ENCODE measurements at regions not wholly inside any gene's neighbourhood (a gene's known extent, or its start where the extent isn't known, plus 50 kb on each side); places are given as distances from the start of the nearest gene placed in this dataset.

- no peak overlapping the region for H3K27ac ChIP-seq
- no peaks in the 10 kb centered on the region for H3K4me1 ChIP-seq
- intact Hi-C loops (cut with DNase I; ENCODE audit: low total_unique reads), result no loop called here
- H3K4me3 ChIP-seq, result no peak overlapping the region
- H3K9me3 ChIP-seq, result no peaks in the 10 kb centered on the region
- H3K36me3 ChIP-seq, result no peaks in the 10 kb centered on the region
- DNase-seq, result no peak
- H3K27me3 ChIP-seq, result no peaks in the 10 kb centered on the region
- TF ChIP-seq POLR2A (IDR thresholded peaks at IDR 0.05) (no peak), CTCF (IDR thresholded peaks at IDR 0.05) (no peak)
Observed at GRCh38 chr1:199449221-199449620, 578.3 kb upstream of the NR5A2 start.

- intact Hi-C loops (cut with DNase I; ENCODE audit: low total_unique reads), result no loop called here
- no peak for DNase-seq
- H3K27ac ChIP-seq, result no peak overlapping the region
- H3K27me3 ChIP-seq, result no peaks in the 10 kb centered on the region
- H3K4me1 ChIP-seq, result no peaks in the 10 kb centered on the region
- no peaks in the 10 kb centered on the region for H3K36me3 ChIP-seq
- TF ChIP-seq POLR2A (IDR thresholded peaks at IDR 0.05) (no peak), CTCF (IDR thresholded peaks at IDR 0.05) (no peak)
- H3K9me3 ChIP-seq, result no peaks in the 10 kb centered on the region
- no peak overlapping the region for H3K4me3 ChIP-seq
Observed at GRCh38 chr1:199449681-199450080, 577.8 kb upstream of the NR5A2 start.

- Histone ChIP-seq H3K27me3 (no peaks in the 10 kb centered on the region), H3K4me1 (no peaks in the 10 kb centered on the region), H3K36me3 (no peaks in the 10 kb centered on the region), H3K27ac (no peak overlapping the region), H3K9me3 (no peaks in the 10 kb centered on the region), H3K4me3 (no peak overlapping the region)
- intact Hi-C loops (cut with DNase I; ENCODE audit: low total_unique reads), result no loop called here
- TF ChIP-seq CTCF (IDR thresholded peaks at IDR 0.05) (no peak), POLR2A (IDR thresholded peaks at IDR 0.05) (no peak)
- DNase-seq, result no peak
Observed at GRCh38 chr1:199452627-199453026, 574.9 kb upstream of the NR5A2 start.

GRCh38 chr1:199453723-199454122 lies 573.8 kb upstream of the NR5A2 start:
- TF ChIP-seq POLR2A (IDR thresholded peaks at IDR 0.05), result no peak
- no peak for TF ChIP-seq CTCF (IDR thresholded peaks at IDR 0.05)
- no peak for DNase-seq
- Histone ChIP-seq H3K4me3 (no peak overlapping the region), H3K27ac (no peak overlapping the region), H3K4me1 (no peaks in the 10 kb centered on the region), H3K9me3 (no peaks in the 10 kb centered on the region), H3K27me3 (no peaks in the 10 kb centered on the region), H3K36me3 (no peaks in the 10 kb centered on the region)
- intact Hi-C loops (cut with DNase I; ENCODE audit: low total_unique reads), result no loop called here

GRCh38 chr1:199460933-199461332 lies 566.6 kb upstream of the NR5A2 start:
- TF ChIP-seq CTCF (IDR thresholded peaks at IDR 0.05) (no peak), POLR2A (IDR thresholded peaks at IDR 0.05) (no peak)
- H3K36me3 ChIP-seq, result no peaks in the 10 kb centered on the region
- H3K4me3 ChIP-seq, result no peak overlapping the region
- intact Hi-C loops (cut with DNase I; ENCODE audit: low total_unique reads), result no loop called here
- no peaks in the 10 kb centered on the region for H3K4me1 ChIP-seq
- H3K9me3 ChIP-seq, result no peaks in the 10 kb centered on the region
- no peak overlapping the region for H3K27ac ChIP-seq
- no peak for DNase-seq
- H3K27me3 ChIP-seq, result no peaks in the 10 kb centered on the region
